Thoracic aorta (tissue), 2 donors: ENCODE measurements at regions not wholly inside any gene's neighbourhood (a gene's known extent, or its start where the extent isn't known, plus 50 kb on each side); places are given as distances from the start of the nearest gene placed in this dataset.

Source experiments
- ATAC-seq: fragments of 150-250 bp; one replicate; pipeline ENCODE4 v1.8.0; 2017; ENCODE audit warnings: low read depth; ENCODE audit not compliant: insufficient number of reproducible peaks, low FRiP score
- DNase-seq: peaks from one replicate; pipeline ENCODE4 v3.0.0-alpha.2; 2020; ENCODE audit warnings: low spot score
- H3K27ac ChIP-seq, 2 donors: fragments of 200-600 bp; sonication (generic); 1 replicate in 1 of 2; 2 replicates in 1 of 2; pipeline ENCODE4 v1.5.1; 2016; ENCODE audit warnings: mild to moderate bottlenecking in 2 of 2, moderate library complexity in 2 of 2
- H3K27me3 ChIP-seq: fragments of 200-600 bp; sonication (generic); replicated peaks from 2 replicates; pipeline ENCODE4 v1.6.0; 2016; ENCODE audit warnings: mild to moderate bottlenecking; ENCODE audit not compliant: insufficient read depth
- H3K36me3 ChIP-seq: fragments of 200-600 bp; sonication (generic); one replicate; pipeline ENCODE4 v1.5.1; 2016
- H3K4me1 ChIP-seq, 2 donors: fragments of 200-600 bp; sonication (generic); 1 replicate in 1 of 2; 2 replicates in 1 of 2; pipeline versions ENCODE4 v1.5.1 to v1.6.0; 2016; ENCODE audit warnings: low read depth in 2 of 2, mild to moderate bottlenecking in 1 of 2; ENCODE audit not compliant: control insufficient read depth in 1 of 2
- H3K4me3 ChIP-seq: fragments of 200-600 bp; sonication (generic); 2 replicates; pipeline ENCODE4 v1.5.1; 2016; ENCODE audit warnings: mild to moderate bottlenecking
- H3K9me3 ChIP-seq: fragments of 200-600 bp; sonication (generic); 2 replicates; pipeline ENCODE4 v1.5.1; 2016
- CTCF ChIP-seq: fragments of 200-600 bp; sonication (generic); IDR thresholded peaks from one replicate; pipeline ENCODE4 v1.5.1; 2019; ENCODE audit warnings: antibody characterized with exemption

DNA sequence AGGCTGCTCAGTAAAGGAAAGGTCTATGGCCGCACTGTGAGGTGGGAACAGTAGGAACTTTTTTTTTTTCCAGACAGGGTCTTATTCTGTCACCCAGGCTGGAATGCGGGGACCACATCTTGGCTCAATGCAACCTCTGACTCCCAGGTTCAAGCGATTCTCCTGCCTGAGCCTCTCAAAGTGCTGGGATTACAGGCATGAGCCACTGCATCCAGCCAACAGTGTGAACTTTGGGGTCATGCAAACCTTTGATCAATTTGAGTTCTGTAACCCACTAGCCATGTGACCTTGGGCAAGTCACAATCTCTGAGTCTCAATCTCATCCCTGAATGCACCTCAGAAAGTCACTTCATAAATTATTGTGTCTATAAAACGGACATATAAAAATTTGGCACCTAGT is 286.8 kb upstream of the CTNNB1 start:
- Histone ChIP-seq H3K27me3 (no peaks in the 10 kb centered on the region), H3K27ac (no peak overlapping the region), H3K36me3 (no peaks in the 10 kb centered on the region), H3K4me1 (no peaks in the 10 kb centered on the region), H3K9me3 (no peaks in the 10 kb centered on the region), H3K4me3 (no peak overlapping the region)
- TF ChIP-seq CTCF, result no peak
- ATAC-seq, result no peak
- DNase-seq, result no peak

- Histone ChIP-seq H3K27ac (no peak overlapping the region), H3K4me3 (no peak overlapping the region), H3K9me3 (no peaks in the 10 kb centered on the region), H3K27me3 (no peaks in the 10 kb centered on the region), H3K36me3 (no peaks in the 10 kb centered on the region), H3K4me1 (no peaks in the 10 kb centered on the region)
- no peak for DNase-seq
- ATAC-seq, result no peak
- no peak for TF ChIP-seq CTCF
Measured at GRCh38 chr3:40913192-40913591, 286.1 kb upstream of the CTNNB1 start.

GRCh38 chr3:40913641-40914040 is 285.7 kb upstream of the CTNNB1 start:
- no peak overlapping the region for H3K4me3 ChIP-seq
- no peak for DNase-seq
- no peaks in the 10 kb centered on the region for H3K36me3 ChIP-seq
- no peak for TF ChIP-seq CTCF
- no peaks in the 10 kb centered on the region for H3K9me3 ChIP-seq
- H3K4me1 ChIP-seq, result no peaks in the 10 kb centered on the region
- H3K27ac ChIP-seq, result no peak overlapping the region
- H3K27me3 ChIP-seq, result no peaks in the 10 kb centered on the region
- ATAC-seq, result no peak

GRCh38 chr3:40914475-40914874 is 284.8 kb upstream of the CTNNB1 start:
- Histone ChIP-seq H3K27me3 (no peaks in the 10 kb centered on the region), H3K27ac (no peak overlapping the region), H3K9me3 (no peaks in the 10 kb centered on the region), H3K4me3 (no peak overlapping the region), H3K4me1 (no peaks in the 10 kb centered on the region), H3K36me3 (no peaks in the 10 kb centered on the region)
- ATAC-seq (no peak), DNase-seq (no peak)
- no peak for TF ChIP-seq CTCF

DNA sequence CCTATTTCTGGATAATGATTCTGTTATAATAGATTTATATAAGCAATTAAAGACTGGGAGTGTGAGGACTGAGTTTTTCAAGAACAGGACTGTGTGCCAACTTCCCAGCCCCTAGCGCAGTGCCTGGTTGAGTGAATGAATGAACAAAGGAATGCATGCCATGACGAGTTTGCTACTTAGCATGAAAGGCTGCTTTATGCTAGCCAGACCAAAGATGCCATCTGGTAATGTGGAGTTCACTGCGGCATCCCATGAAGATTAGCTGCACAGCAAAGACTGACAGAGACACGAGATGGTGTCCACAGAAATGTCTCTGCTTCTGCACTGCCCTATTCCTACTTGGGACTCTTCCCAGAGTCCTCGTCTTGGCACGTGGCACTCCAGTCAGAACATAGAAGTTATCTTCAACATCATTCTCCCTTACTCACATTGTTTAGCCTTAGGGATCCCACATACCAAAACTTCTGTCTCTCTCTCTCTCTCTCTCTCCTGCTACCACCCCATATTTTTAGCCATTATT is 283.9 kb upstream of the CTNNB1 start:
- ATAC-seq (no peak), DNase-seq (no peak)
- TF ChIP-seq CTCF, result no peak

More for the DNA sequence above, 283.9 kb upstream of the CTNNB1 start:
- no peak overlapping the region for H3K4me3 ChIP-seq
- H3K4me1 ChIP-seq, result no peaks in the 10 kb centered on the region
- no peak overlapping the region for H3K27ac ChIP-seq
- no peaks in the 10 kb centered on the region for H3K9me3 ChIP-seq
- H3K36me3 ChIP-seq, result no peaks in the 10 kb centered on the region
- no peaks in the 10 kb centered on the region for H3K27me3 ChIP-seq
